AG20443 (cell line): ENCODE measurements at regions not wholly inside any gene's neighbourhood (a gene's known extent, or its start where the extent isn't known, plus 50 kb on each side); places are given as distances from the start of the nearest gene placed in this dataset.

Experiments used
- DNase-seq: peaks from one replicate; pipeline ENCODE4 v3.0.0; 2012; ENCODE audit warnings: low spot score, mixed read lengths

DNA sequence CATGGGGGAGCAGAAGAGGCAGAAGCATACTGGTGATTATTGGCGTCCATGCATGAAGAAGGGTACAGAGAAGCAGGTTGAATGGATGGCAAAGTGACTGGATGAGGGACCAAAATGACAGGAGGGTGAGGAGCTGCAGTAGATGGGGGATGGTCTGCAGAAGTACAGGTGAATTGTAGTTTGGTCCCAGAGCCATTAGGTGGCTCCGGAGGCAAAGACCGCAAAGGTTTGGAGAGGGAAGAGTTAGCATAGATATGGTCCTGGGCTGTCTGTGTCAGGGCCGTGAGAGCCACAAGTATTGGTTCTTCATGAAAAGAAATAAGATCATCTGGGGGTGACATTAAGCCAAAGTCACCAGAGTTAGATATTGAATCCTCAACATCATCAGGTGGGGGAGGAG, 59.0 kb upstream of the ZNF726 start:
- no peak for DNase-seq

- DNase-seq: no peak
Observed at GRCh38 chr19:23851966-23852365, 62.7 kb upstream of the ZNF726 start.

- no peak for DNase-seq
Observed at GRCh38 chr19:23832717-23833327, 74.1 kb upstream of the ZNF681 start.

DNA sequence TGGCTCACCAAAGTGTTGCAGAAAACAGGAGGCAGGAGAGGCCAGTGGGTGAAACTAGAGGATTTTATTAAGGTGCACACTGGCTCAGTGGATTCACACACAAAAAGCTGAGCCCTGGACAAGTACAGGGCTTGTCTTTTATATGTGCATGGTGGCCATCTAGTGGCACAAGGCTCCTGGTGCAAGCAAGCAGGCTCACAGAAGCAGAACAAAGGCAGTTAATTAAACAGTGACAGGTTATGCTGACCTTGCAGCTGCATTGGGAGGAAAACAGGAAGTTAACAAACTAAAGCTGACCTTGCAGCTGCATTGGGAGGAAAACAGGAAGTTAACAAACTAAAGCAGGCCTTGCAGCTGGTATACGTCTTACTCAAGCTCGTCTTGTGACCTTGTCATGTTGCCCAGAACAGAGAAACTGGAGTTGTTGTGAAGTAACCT, 65.3 kb upstream of the ZNF681 start:
- no peak for DNase-seq

DNA sequence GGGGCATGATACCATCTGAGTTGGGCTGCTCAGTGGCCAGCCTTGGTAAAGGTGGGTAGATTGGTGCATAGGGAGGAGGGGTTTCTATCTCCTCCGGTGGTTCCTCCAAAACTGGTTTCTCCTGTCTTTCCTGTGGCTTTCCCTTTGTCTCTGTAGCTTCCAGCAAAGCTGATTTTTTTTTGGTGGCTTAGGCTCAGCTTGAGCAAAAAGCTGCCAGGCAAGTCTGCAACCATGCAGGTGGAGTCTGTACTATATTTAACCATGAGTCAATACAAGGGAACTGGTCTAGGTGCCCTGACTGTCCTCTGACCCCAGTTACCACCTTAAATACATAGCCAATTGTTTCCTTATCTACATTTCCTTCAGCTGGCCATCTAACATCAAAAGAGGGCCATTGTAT, 64.0 kb upstream of the ZNF681 start:
- DNase-seq: no peak

GRCh38 chr19:23817519-23817918, 58.8 kb upstream of the ZNF681 start:
- DNase-seq: peak; percentile 11

DNA sequence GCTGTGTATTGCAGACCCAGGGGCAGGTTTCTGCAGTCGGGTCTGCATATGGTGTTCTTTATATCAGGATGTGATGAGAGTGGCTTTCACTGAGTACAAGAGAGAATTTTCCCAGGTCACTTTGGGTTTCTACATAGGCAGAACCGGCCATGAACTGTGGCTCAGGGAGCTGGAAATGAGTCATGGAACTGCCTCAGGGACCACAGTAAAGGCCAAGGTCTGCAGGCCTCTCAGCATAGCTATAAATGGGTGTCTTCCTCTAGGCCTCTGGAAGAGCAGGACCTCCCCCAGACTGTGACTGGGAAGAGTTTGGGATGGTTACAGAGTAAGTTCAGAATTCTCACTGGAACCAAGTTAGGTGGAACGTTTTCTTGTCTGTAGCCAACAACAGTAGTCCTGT, 51.8 kb upstream of the ZNF681 start:
- no peak for DNase-seq
